Transverse colon (tissue), 4 donors: ENCODE measurements at regions not wholly inside any gene's neighbourhood (a gene's known extent, or its start where the extent isn't known, plus 50 kb on each side); places are given as distances from the start of the nearest gene placed in this dataset.
A peak's percentile ranks its signal among the peaks of the same experiment; 100 is the strongest.

Source experiments
- DNase-seq: peaks from one replicate; pipeline ENCODE4 v3.0.0-alpha.2; 2019
- H3K27ac ChIP-seq, 4 donors: fragments of 200-600 bp; sonication (generic); 2 replicates each; pipeline ENCODE4 v1.5.1; 2016 to 2018; ENCODE audit warnings: inconsistent platforms in 4 of 4
- H3K27me3 ChIP-seq: fragments of 200-600 bp; sonication (generic); 2 replicates; pipeline ENCODE4 v1.5.1; 2017; ENCODE audit warnings: inconsistent platforms
- H3K36me3 ChIP-seq, 4 donors: fragments of 200-600 bp; sonication (generic); 2 replicates each; pipeline ENCODE4 v1.5.1; 2017 to 2019; ENCODE audit warnings: inconsistent platforms in 4 of 4
- H3K4me1 ChIP-seq, 4 donors: fragments of 200-600 bp; sonication (generic); 2 replicates each; pipeline ENCODE4 v1.5.1; 2017 to 2020; ENCODE audit warnings: inconsistent platforms in 4 of 4
- H3K4me3 ChIP-seq, 4 donors: fragments of 200-600 bp; sonication (generic); 1 replicate in 1 of 4; 2 replicates in 3 of 4; pipeline versions ENCODE4 v1.5.1 to v1.6.1; 2017 to 2019; ENCODE audit warnings: inconsistent platforms in 4 of 4
- H3K9me3 ChIP-seq, 2 donors: fragments of 200-600 bp; sonication (generic); 2 replicates each; pipeline ENCODE4 v1.5.1; 2017 to 2019; ENCODE audit warnings: inconsistent platforms in 2 of 2
- CTCF ChIP-seq, 5 experiments: fragments of 200-600 bp in 3 of 5; fragments of 450-650 bp in 2 of 5; sonication (generic) in 3 of 5; IDR thresholded peaks; 1 replicate in 2 of 5; 2 replicates in 3 of 5; pipeline ENCODE4 v1.5.1; 2016 to 2017; ENCODE audit warnings: antibody characterized with exemption in 5 of 5, inconsistent platforms in 3 of 5, mild to moderate bottlenecking in 2 of 5, moderate library complexity in 1 of 5
- EP300 ChIP-seq: sonication (generic); formaldehyde crosslinking; IDR thresholded peaks from one replicate; pipeline ENCODE4 v1.6.1; 2017; ENCODE audit warnings: antibody characterized with exemption, low read depth
- POLR2A ChIP-seq: fragments of 450-650 bp; IDR thresholded peaks from one replicate; pipeline ENCODE4 v1.6.1; 2016; ENCODE audit warnings: antibody characterized with exemption, mild to moderate bottlenecking, moderate library complexity
- POLR2AphosphoS5 ChIP-seq, 3 donors: sonication (generic); formaldehyde crosslinking; IDR thresholded peaks; one replicate each; pipeline ENCODE4 v1.6.1; 2016; ENCODE audit warnings: antibody characterized with exemption in 3 of 3
- WGBS, 2 donors: methylation state at CpG; one replicate each; pipeline ENCODE4 v1.1.5; 2018; ENCODE audit warnings: low coverage in 1 of 2; 5-methylcytosine and 5-hydroxymethylcytosine counted together
- in situ Hi-C, 4 donors: fragments of 200-750 bp; cut with MboI; loops; one replicate each; pipeline versions ENCODE4 v1.15.0 to v1.15.1; 2017; ENCODE audit warnings: low sequenced_read_pairs in 3 of 4, low pct_ligation_motif_present in 1 of 4, low pct_unique_long_range_greater_than_20kb in 1 of 4
- intact Hi-C: fragments of 100-400 bp; cut with DNase I; formaldehyde crosslinking; loops from one replicate; pipeline ENCODE4 v1.15.1; 2023; ENCODE audit warnings: low total_unique reads

GRCh38 chr2:21249367-21249766 lies 125.6 kb downstream of the TDRD15 start:
- TF ChIP-seq EP300 (no peak), POLR2A (no peak), POLR2AphosphoS5 (IDR thresholded peaks at IDR 0.05) (no peak), CTCF (IDR thresholded peaks at IDR 0.05) (no peak)
- intact Hi-C loops, result no loop called here
- in situ Hi-C loops, result no loop called here
- Histone ChIP-seq H3K9me3 (no peaks in the 10 kb centered on the region), H3K36me3 (no peaks in the 10 kb centered on the region), H3K27ac (no peak overlapping the region), H3K27me3 (no peaks in the 10 kb centered on the region), H3K4me3 (no peak overlapping the region), H3K4me1 (peaks cover 0 to 8% (median 0%) of the 10 kb centered on the region in 4 donors)
- no peak for DNase-seq
- 76 to 100% methylated on average over 2 to 3 of the region's 3 CpGs for WGBS, 2 donors

- Histone ChIP-seq H3K27me3 (no peaks in the 10 kb centered on the region), H3K9me3 (no peaks in the 10 kb centered on the region), H3K4me1 (peaks cover 0 to 10% (median 0%) of the 10 kb centered on the region in 4 donors), H3K4me3 (no peak overlapping the region), H3K27ac (no peak overlapping the region), H3K36me3 (no peaks in the 10 kb centered on the region)
- DNase-seq, result no peak
- in situ Hi-C loops, result no loop called here
- intact Hi-C loops, result no loop called here
- TF ChIP-seq CTCF (IDR thresholded peaks at IDR 0.05), result no peak
- TF ChIP-seq EP300, result no peak
- TF ChIP-seq POLR2A, result no peak
- no peak for TF ChIP-seq POLR2AphosphoS5 (IDR thresholded peaks at IDR 0.05)
These were observed 126.9 kb downstream of the TDRD15 start for GRCh38 chr2:21250673-21251072.

GRCh38 chr2:21251216-21251980 lies 127.6 kb downstream of the TDRD15 start:
- Histone ChIP-seq H3K9me3 (no peaks in the 10 kb centered on the region), H3K27ac (no peak overlapping the region), H3K4me3 (no peak overlapping the region), H3K36me3 (no peaks in the 10 kb centered on the region), H3K4me1 (peaks cover 0 to 13% (median 0%) of the 10 kb centered on the region in 4 donors), H3K27me3 (no peaks in the 10 kb centered on the region)
- DNase-seq, result peak; percentile 13
- in situ Hi-C loops (no loop called here), intact Hi-C loops (no loop called here)
- TF ChIP-seq CTCF (IDR thresholded peaks at IDR 0.05), result no peak
- TF ChIP-seq POLR2A, result no peak
- no peak for TF ChIP-seq EP300
- no peak for TF ChIP-seq POLR2AphosphoS5 (IDR thresholded peaks at IDR 0.05)
- 47 to 54% methylated on average over 3 to 5 of the region's 5 CpGs for WGBS, 2 donors

- 75 to 85% methylated on average over 3 of the region's 3 CpGs for WGBS, 2 donors
- no peaks in the 10 kb centered on the region for H3K27me3 ChIP-seq
- DNase-seq, result no peak
- TF ChIP-seq POLR2A (no peak), CTCF (IDR thresholded peaks at IDR 0.05) (no peak), EP300 (no peak), POLR2AphosphoS5 (IDR thresholded peaks at IDR 0.05) (no peak)
- H3K27ac ChIP-seq, result no peak overlapping the region
- no peaks in the 10 kb centered on the region for H3K9me3 ChIP-seq
- intact Hi-C loops (no loop called here), in situ Hi-C loops (no loop called here)
- H3K4me1 ChIP-seq, result peaks cover 0 to 13% (median 0%) of the 10 kb centered on the region in 4 donors
- no peaks in the 10 kb centered on the region for H3K36me3 ChIP-seq
- no peak overlapping the region for H3K4me3 ChIP-seq
These were observed 129.7 kb downstream of the TDRD15 start for GRCh38 chr2:21253311-21254027.
